ENCODE measurements at regions not wholly inside any gene's neighbourhood (a gene's known extent, or its start where the extent isn't known, plus 50 kb on each side); places are given as distances from the start of the nearest gene placed in this dataset.

DNA sequence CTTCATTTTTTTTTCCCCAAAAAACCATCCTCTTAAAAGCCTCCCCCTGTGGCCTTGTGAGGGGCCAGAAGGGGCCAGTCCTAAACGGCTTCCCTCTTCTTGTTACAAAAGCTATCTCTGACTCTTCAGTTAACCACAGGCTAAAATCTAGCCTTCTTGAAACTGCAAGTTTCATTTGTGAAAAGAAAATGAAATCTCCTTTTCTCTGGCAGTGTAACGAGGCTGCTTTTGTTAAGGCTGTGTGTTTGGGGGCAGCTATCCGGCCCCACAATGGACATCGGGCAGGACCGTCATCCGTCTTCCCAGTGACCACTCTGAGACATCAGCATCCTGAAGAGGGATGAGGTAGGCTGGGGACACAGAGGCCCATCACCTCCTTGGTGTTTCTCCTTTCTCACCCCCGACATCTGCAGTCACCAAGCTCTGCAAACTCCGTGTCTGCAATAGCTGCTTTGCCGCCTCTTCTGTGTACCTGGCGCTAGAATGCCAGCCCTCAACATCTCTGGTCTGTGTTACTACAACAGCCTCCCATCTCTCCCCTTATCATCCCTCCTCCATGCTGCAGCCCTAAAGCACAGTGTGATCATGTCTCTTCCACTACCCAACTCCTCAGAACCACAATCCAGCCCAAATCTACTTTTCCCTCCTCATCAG, 94.0 kb downstream of the RCN1 start:
- Histone ChIP-seq H3K4me1 (ENCODE audit: insufficient read depth, low read length) (no peaks in the 10 kb centered on the region), H3K4me3 (ENCODE audit: low read length) (no peak overlapping the region), H3K9me3 (ENCODE audit: low read depth, low read length) (no peaks in the 10 kb centered on the region), H3K27me3 (ENCODE audit: insufficient read depth, low read length) (no peaks in the 10 kb centered on the region)

DNA sequence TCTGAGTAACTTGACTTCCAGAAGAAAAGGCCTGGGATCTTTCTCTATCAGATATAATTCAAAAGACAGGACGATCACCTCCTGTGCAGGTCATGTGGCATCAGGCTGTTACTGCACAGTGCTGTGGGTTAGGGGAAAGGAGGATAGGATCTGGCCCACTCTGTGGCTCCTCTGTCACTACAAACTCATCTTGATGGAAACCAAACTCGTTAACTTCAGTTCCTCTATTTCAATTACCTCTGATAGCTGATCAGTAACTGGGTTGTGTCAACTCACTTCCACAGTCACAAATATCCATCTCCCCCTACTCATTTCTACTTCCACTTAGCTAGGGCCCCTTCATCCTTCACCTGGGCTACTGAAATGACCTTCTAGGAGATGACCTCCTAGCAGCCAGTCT, 95.2 kb downstream of the RCN1 start:
- H3K9me3 ChIP-seq (ENCODE audit: low read depth, low read length): no peaks in the 10 kb centered on the region
- no peak overlapping the region for H3K4me3 ChIP-seq (ENCODE audit: low read length)
- no peaks in the 10 kb centered on the region for H3K4me1 ChIP-seq (ENCODE audit: insufficient read depth, low read length)
- no peaks in the 10 kb centered on the region for H3K27me3 ChIP-seq (ENCODE audit: insufficient read depth, low read length)

DNA sequence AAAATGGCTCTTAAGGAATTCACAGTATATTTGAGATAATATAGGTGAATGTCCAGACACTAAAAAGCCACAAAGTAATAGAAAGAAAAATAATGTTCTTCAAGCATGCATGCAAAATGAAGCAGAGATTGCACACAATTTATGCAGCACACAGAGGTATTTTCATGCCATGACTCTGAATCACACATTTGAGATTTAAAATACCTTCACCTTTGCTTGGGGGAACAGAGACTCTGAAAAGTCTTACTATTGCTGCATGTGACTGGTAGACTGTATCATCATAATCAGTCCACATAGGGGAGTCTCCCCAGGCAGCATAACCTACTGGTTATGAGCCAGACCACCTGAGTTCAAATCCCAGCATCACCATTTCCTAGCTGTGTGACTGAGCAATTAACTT, 96.2 kb downstream of the RCN1 start:
- no peaks in the 10 kb centered on the region for H3K9me3 ChIP-seq (ENCODE audit: low read depth, low read length)

DNA sequence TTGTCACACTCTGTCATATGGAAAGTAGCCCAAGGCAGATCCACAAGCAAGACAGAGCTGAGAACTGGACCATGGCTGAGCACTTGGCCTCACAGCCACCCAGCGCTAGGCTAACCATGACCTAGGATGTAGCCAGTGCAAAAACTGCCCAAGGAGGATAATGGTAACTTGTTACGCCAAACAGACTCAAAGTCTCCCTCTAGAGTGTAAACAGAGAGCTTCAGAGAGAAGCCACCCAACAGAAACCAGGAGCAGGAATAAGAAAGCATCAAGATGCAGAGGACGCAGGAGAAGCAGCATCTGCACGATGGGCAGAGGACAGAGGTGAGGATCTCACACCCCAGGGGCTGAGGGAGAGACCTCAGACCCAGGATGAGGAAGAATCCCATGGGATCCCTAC, 97.9 kb downstream of the RCN1 start:
- H3K4me3 ChIP-seq (ENCODE audit: low read length): no peak overlapping the region
- no peaks in the 10 kb centered on the region for H3K9me3 ChIP-seq (ENCODE audit: low read depth, low read length)
- no peaks in the 10 kb centered on the region for H3K4me1 ChIP-seq (ENCODE audit: insufficient read depth, low read length)
- no peaks in the 10 kb centered on the region for H3K27me3 ChIP-seq (ENCODE audit: insufficient read depth, low read length)

More for the DNA sequence above, 96.2 kb downstream of the RCN1 start:
- H3K4me1 ChIP-seq (ENCODE audit: insufficient read depth, low read length): no peaks in the 10 kb centered on the region
- H3K27me3 ChIP-seq (ENCODE audit: insufficient read depth, low read length): no peaks in the 10 kb centered on the region
- H3K4me3 ChIP-seq (ENCODE audit: low read length): no peak overlapping the region

DNA sequence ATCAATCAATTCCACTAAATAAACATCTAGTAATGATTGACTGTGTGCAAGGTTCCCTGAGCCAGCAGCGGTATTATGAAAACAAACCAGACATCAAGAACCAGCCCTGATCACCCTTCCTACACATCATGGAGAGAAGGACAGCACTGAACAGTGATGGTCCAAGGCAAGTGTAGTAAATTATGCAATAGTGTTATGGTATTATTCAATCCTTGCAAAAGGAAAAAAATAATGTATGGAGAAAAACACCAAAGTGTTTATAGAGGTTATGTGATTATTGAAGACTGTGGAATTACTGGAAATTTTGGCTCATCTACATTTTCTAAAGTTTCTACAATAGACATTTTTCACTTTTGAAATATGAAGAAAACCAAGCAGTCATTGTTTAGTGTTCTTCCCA, 105.3 kb downstream of the RCN1 start:
- Histone ChIP-seq H3K4me3 (ENCODE audit: low read length) (no peak overlapping the region), H3K4me1 (ENCODE audit: insufficient read depth, low read length) (no peaks in the 10 kb centered on the region), H3K9me3 (ENCODE audit: low read depth, low read length) (no peaks in the 10 kb centered on the region), H3K27me3 (ENCODE audit: insufficient read depth, low read length) (no peaks in the 10 kb centered on the region)

DNA sequence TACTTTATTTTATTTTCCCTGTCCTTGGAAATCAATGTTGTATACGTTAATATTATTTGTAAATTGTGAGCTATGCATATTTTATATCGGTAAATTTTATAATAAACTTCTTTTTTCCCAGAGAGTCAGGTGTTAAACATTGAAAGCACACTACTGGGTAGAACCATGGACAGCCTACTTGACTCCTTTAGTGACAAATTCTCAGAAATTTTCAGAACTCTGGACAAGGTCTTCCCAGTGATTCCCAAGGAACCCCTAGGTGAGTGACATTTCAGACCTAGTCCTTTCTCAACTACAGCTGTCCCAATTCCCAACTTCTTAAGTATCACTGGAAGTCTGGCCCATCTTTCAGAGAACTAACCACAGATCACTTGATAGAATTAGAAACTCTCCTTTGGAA, 107.2 kb downstream of the RCN1 start:
- Histone ChIP-seq H3K4me3 (ENCODE audit: low read length) (no peak overlapping the region), H3K27me3 (ENCODE audit: insufficient read depth, low read length) (no peaks in the 10 kb centered on the region), H3K9me3 (ENCODE audit: low read depth, low read length) (no peaks in the 10 kb centered on the region), H3K4me1 (ENCODE audit: insufficient read depth, low read length) (no peaks in the 10 kb centered on the region)

DNA sequence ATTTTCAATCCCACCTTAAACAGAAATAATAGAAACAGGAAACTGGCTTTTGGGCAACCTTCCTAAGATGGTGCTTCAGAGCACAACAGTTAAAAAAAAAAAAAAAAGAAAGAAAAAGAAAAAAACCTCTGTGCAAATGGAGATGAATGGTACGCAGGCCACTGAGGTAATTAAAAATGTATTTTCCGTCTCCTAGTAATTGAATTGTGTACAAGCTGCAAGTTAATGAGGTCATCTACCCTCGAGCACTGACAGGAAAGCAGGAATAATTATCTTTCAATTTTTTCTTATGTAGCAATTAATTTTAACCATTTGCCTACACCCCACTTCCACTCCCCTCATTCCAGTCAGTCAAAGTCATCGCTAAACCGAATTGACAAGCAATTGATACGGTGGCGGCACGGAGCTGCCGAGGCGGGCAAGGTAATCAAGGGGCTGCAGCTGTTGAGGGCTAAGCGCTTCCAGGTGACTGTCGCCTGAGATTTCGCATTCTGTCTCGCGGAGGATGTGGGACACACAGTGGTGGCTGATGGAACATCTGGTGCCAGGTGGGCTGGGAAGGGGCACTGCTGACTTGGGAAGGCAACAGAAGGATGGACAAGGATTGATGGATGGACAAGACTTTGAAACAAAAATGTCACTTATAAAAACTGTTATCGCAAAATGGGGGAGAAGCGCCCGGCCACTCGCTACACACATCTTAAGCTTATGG, 109.4 kb downstream of the RCN1 start:
- H3K4me3 ChIP-seq (ENCODE audit: low read length): no peak overlapping the region
- H3K27me3 ChIP-seq (ENCODE audit: insufficient read depth, low read length): no peaks in the 10 kb centered on the region
- no peaks in the 10 kb centered on the region for H3K4me1 ChIP-seq (ENCODE audit: insufficient read depth, low read length)
- no peaks in the 10 kb centered on the region for H3K9me3 ChIP-seq (ENCODE audit: low read depth, low read length)

DNA sequence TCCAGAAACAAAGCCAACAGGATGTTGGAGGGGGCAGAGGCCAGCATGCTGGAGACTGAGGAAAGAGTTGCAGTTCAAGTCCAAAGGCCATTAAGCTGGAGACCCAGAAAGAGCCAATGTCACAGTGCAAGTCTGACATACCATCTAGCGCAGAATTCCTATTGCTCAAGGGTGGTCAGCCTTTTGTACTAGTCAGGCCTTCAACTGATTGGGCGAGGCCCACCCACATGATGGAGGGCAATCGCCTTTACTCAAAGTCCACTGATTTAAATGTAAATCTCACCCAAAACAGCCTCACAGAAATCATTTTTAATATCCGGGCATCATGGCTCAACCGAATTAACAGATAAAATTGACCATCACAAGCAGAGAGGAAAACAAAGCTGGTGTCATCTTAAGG, 113.9 kb downstream of the RCN1 start:
- no peaks in the 10 kb centered on the region for H3K27me3 ChIP-seq (ENCODE audit: insufficient read depth, low read length)
- no peak overlapping the region for H3K4me3 ChIP-seq (ENCODE audit: low read length)
- H3K9me3 ChIP-seq (ENCODE audit: low read depth, low read length): no peaks in the 10 kb centered on the region
- no peaks in the 10 kb centered on the region for H3K4me1 ChIP-seq (ENCODE audit: insufficient read depth, low read length)

DNA sequence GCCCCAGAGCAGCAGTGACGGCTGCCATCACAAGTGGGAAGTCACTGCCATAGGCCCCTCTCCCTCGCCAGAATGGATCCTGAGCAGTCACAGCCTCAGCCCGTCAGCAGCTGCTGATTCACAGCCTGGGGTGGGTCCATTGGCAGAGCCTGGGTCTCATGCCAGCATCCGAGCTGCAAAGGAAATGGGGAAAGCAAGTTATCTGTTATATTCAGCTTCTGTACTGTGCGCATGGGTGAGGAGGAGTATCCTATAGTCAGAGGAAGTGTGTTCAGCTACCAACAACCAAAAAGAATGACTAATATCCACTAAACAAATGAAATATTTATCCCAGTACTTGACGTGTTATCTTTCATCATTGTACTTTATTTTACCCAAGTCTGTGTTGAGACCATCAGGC, 119.7 kb downstream of the RCN1 start:
- no peaks in the 10 kb centered on the region for H3K9me3 ChIP-seq (ENCODE audit: low read depth, low read length)
- H3K27me3 ChIP-seq (ENCODE audit: insufficient read depth, low read length): no peaks in the 10 kb centered on the region
- no peaks in the 10 kb centered on the region for H3K4me1 ChIP-seq (ENCODE audit: insufficient read depth, low read length)
- no peak overlapping the region for H3K4me3 ChIP-seq (ENCODE audit: low read length)

DNA sequence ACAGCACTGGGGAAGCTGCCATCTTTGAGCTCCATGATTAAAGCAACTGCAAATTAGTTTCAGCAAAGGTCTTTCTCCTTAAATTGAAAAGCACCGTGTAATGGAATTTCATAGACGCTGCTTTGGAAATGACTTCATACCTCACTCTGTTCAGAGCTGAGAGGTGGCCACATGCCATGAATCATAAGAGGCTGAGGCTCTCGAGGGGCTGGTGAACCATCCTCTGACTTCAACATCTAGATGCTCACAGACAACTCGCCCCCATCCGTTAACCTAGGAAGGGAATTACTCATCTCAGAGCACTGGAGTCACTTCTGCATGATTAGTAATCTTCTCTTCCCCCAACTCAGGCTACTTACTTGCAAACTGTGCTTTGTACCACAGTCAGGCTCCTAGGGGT, 122.3 kb downstream of the RCN1 start:
- no peaks in the 10 kb centered on the region for H3K27me3 ChIP-seq (ENCODE audit: insufficient read depth, low read length)
- no peaks in the 10 kb centered on the region for H3K9me3 ChIP-seq (ENCODE audit: low read depth, low read length)
- no peaks in the 10 kb centered on the region for H3K4me1 ChIP-seq (ENCODE audit: insufficient read depth, low read length)
- H3K4me3 ChIP-seq (ENCODE audit: low read length): no peak overlapping the region

DNA sequence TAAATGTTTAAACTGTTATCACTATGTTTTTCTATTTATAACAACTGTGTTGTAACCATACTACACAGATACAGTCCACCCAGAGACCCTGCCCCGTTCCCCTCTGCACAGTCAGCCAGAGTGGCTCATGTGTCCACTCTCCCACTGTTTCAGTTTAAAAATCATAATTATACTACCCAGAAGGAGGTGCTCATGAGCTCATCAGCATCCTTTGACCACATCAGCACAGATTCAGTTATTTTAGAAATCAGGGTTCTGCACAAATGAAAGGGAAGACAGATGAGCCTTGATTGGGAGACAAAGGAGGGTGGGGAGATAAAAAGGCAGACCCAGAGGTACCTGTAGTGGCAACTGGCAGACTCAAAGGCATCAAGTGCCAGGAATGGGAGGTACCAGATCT, 124.3 kb downstream of the RCN1 start:
- H3K27me3 ChIP-seq (ENCODE audit: insufficient read depth, low read length): no peaks in the 10 kb centered on the region
- H3K4me1 ChIP-seq (ENCODE audit: insufficient read depth, low read length): no peaks in the 10 kb centered on the region
- H3K4me3 ChIP-seq (ENCODE audit: low read length): no peak overlapping the region
- no peaks in the 10 kb centered on the region for H3K9me3 ChIP-seq (ENCODE audit: low read depth, low read length)

DNA sequence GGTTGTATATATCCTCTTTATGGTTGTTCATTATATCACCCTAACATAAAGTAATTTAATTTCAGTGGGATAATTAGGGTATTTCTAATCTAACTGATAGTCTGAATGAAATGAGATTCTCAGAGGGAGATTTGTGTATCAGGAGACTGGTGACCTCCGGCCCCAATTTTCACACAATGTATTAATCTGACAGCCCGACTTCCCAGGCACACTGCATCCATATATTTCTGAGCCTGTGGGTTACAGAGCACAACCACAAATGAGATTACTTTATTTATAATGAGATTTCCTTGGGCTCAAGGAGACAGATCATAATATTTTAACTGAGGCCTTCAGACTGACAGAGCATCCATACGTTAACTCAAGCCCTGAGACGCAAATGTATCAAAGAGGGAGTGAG, 125.9 kb downstream of the RCN1 start:
- H3K27me3 ChIP-seq (ENCODE audit: insufficient read depth, low read length): no peaks in the 10 kb centered on the region
- no peaks in the 10 kb centered on the region for H3K4me1 ChIP-seq (ENCODE audit: insufficient read depth, low read length)
- no peak overlapping the region for H3K4me3 ChIP-seq (ENCODE audit: low read length)
- no peaks in the 10 kb centered on the region for H3K9me3 ChIP-seq (ENCODE audit: low read depth, low read length)

DNA sequence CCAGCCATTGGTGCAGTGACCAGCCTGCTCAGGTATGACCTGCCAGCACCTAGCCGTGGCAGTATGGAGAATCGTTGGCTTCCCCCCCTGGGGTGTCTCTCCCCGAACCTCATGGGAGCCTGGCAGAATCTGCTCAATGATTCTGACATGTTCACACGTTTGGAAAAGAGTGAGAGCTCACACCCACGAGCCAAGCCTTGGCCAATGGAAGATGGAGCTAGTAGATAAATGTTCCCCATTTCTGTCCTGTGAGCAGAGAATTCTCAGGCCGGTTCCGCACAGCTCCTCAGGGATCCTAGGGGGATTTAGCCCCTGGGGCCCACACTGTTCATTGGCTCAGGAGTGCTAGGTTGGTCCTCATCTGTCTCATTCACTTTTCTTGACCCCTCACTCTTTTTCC, 128.4 kb downstream of the RCN1 start:
- Histone ChIP-seq H3K4me3 (ENCODE audit: low read length) (no peak overlapping the region), H3K9me3 (ENCODE audit: low read depth, low read length) (no peaks in the 10 kb centered on the region), H3K4me1 (ENCODE audit: insufficient read depth, low read length) (no peaks in the 10 kb centered on the region), H3K27me3 (ENCODE audit: insufficient read depth, low read length) (no peaks in the 10 kb centered on the region)

DNA sequence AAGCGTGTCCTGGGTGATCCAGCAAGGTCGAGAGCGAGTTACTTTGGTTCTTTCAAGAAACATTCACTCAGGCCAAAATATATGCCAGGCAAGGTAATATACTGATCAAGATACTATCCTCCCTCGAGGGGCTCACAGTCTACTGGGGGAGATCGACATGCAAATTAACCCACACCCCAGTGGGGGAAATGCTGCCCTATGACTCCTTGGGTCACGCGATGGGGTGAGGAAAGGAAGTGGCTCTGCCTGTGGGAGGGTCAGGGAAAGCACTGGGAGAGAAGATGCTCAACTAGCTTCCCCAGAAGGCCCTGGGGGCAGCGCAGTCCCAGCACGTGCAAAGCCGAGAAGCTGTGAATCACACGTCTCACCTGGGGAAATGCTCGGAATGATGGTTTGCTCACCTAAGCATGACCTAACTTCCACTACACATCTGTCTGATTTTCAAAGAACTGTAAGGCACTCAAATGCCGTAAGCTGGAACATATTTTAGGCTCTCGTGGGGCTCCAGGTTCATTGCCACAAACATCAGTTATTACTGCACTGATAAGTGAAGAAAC, 130.7 kb downstream of the RCN1 start:
- Histone ChIP-seq H3K27me3 (ENCODE audit: insufficient read depth, low read length) (no peaks in the 10 kb centered on the region), H3K9me3 (ENCODE audit: low read depth, low read length) (no peaks in the 10 kb centered on the region), H3K4me3 (ENCODE audit: low read length) (no peak overlapping the region)

DNA sequence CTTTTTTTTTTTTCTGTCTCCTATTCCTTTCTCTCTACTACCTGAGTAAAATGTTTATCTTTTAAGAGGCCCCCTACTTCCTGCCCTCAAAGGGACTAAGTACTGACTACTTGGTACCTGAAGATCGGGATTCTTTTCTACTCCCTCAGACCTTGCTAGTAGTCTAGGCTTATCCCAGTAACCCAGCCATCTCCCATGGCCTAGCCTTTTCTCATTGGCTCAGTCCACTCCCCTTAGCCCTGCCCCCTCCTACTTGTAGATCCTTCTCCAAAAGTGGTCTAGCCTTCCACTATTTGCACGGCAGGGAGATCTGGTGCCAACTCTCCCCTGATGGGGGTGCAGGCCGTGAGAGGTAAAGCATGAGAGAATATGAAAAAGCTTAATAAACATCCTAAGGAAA, 133.7 kb downstream of the RCN1 start:
- no peaks in the 10 kb centered on the region for H3K27me3 ChIP-seq (ENCODE audit: insufficient read depth, low read length)

More for the DNA sequence above, 130.7 kb downstream of the RCN1 start:
- H3K4me1 ChIP-seq (ENCODE audit: insufficient read depth, low read length): no peaks in the 10 kb centered on the region

More for the DNA sequence above, 133.7 kb downstream of the RCN1 start:
- H3K4me3 ChIP-seq (ENCODE audit: low read length): no peak overlapping the region
- no peaks in the 10 kb centered on the region for H3K4me1 ChIP-seq (ENCODE audit: insufficient read depth, low read length)
- no peaks in the 10 kb centered on the region for H3K9me3 ChIP-seq (ENCODE audit: low read depth, low read length)
